AG20443 (cell line): ENCODE measurements at regions not wholly inside any gene's neighbourhood (a gene's known extent, or its start where the extent isn't known, plus 50 kb on each side); places are given as distances from the start of the nearest gene placed in this dataset.
"Not testable (repeated sequence)": the region's sequence is repeated elsewhere in the genome, so short reads cannot be mapped to it uniquely, and the experiment has no call there.

Experiments
- DNase-seq: peaks from one replicate; pipeline ENCODE4 v3.0.0; 2012; ENCODE audit warnings: low spot score, mixed read lengths

- DNase-seq = no peak
Observed at GRCh38 chr13:97520061-97520460, 86.1 kb downstream of the RAP2A start.

- no peak for DNase-seq
Observed at GRCh38 chr13:97520866-97521265, 86.9 kb downstream of the RAP2A start.

- DNase-seq = no peak
Observed at GRCh38 chr13:97521726-97522125, 87.8 kb downstream of the RAP2A start.

GRCh38 chr13:97522243-97522642 lies 88.3 kb downstream of the RAP2A start:
- no peak for DNase-seq

GRCh38 chr13:97526556-97526955 lies 92.6 kb downstream of the RAP2A start:
- DNase-seq = no peak

GRCh38 chr13:97528518-97528917 lies 94.5 kb downstream of the RAP2A start:
- no peak for DNase-seq

GRCh38 chr13:97534540-97534939 lies 100.6 kb downstream of the RAP2A start:
- no peak for DNase-seq

- peak; percentile 23 for DNase-seq
Observed at GRCh38 chr13:97535614-97536013, 101.6 kb downstream of the RAP2A start.

GRCh38 chr13:97537110-97537509 lies 103.1 kb downstream of the RAP2A start:
- no peak for DNase-seq

GRCh38 chr13:97538203-97538602 lies 104.2 kb downstream of the RAP2A start:
- DNase-seq = no peak

- no peak for DNase-seq
Observed at GRCh38 chr13:97539651-97540610, 106.0 kb downstream of the RAP2A start.

GRCh38 chr13:97540696-97541095 lies 106.7 kb downstream of the RAP2A start:
- DNase-seq = no peak

GRCh38 chr13:97542102-97542685 lies 108.2 kb downstream of the RAP2A start:
- DNase-seq = no peak

GRCh38 chr13:97544031-97544765 lies 110.2 kb downstream of the RAP2A start:
- DNase-seq = no peak

GRCh38 chr13:97544971-97545499 lies 111.1 kb downstream of the RAP2A start:
- DNase-seq = not testable (repeated sequence)

- DNase-seq = no peak
Observed at GRCh38 chr13:97548138-97548537, 114.2 kb downstream of the RAP2A start.

- peak; percentile 14 for DNase-seq
Observed at GRCh38 chr13:97548711-97549110, 114.7 kb downstream of the RAP2A start.

- no peak for DNase-seq
Observed at GRCh38 chr13:97549201-97549600, 115.2 kb downstream of the RAP2A start.

- DNase-seq = no peak
Observed at GRCh38 chr13:97554496-97554895, 120.5 kb downstream of the RAP2A start.

GRCh38 chr13:97555034-97555433 lies 121.1 kb downstream of the RAP2A start:
- DNase-seq = no peak

- DNase-seq = no peak
Observed at GRCh38 chr13:97559030-97559429, 125.1 kb downstream of the RAP2A start.

- DNase-seq = no peak
Observed at GRCh38 chr13:97559981-97560380, 126.0 kb downstream of the RAP2A start.
